ENCODE measurements at regions not wholly inside any gene's neighbourhood (a gene's known extent, or its start where the extent isn't known, plus 50 kb on each side); places are given as distances from the start of the nearest gene placed in this dataset.

DNA sequence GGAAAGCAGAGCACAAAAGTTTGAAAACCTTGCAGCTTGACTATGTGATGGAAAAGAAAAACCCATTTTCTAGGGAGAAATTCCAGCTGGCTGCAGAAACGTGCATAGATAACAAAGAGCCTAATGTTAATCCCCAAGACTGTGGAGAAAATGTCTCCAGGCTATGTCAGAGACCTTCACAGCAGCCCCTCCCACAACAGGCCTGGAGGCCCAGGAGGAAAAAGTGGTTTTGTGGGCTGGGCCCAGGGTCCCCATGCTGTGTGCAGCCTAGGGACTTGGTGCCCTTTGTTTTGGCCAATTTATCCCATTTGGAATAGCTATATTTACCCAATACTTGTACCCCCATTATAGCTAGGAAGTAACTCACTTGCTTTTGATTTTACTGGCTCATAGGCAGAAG lies 484.1 kb upstream of the HTR1E start:
- TF ChIP-seq RAD21 (IDR thresholded peaks at IDR 0.05; ENCODE audit: low read depth) (no peak), TCF12 (IDR thresholded peaks at IDR 0.05; ENCODE audit: low read depth) (no peak), ZBTB7A (IDR thresholded peaks at IDR 0.05; ENCODE audit: low read depth) (no peak), EP300 (IDR thresholded peaks at IDR 0.05; ENCODE audit: borderline replicate concordance) (no peak), TAF1 (IDR thresholded peaks at IDR 0.05; ENCODE audit: low read depth) (no peak), MAX (IDR thresholded peaks at IDR 0.05) (no peak), CREB1 (IDR thresholded peaks at IDR 0.05; ENCODE audit: low read depth) (no peak), TEAD4 (IDR thresholded peaks at IDR 0.05) (no peak), EGR1 (IDR thresholded peaks at IDR 0.05) (no peak), YY1 (IDR thresholded peaks at IDR 0.05; ENCODE audit: low read depth) (no peak), CEBPB (IDR thresholded peaks at IDR 0.05) (no peak)
- TF ChIP-seq, protein P1, sequence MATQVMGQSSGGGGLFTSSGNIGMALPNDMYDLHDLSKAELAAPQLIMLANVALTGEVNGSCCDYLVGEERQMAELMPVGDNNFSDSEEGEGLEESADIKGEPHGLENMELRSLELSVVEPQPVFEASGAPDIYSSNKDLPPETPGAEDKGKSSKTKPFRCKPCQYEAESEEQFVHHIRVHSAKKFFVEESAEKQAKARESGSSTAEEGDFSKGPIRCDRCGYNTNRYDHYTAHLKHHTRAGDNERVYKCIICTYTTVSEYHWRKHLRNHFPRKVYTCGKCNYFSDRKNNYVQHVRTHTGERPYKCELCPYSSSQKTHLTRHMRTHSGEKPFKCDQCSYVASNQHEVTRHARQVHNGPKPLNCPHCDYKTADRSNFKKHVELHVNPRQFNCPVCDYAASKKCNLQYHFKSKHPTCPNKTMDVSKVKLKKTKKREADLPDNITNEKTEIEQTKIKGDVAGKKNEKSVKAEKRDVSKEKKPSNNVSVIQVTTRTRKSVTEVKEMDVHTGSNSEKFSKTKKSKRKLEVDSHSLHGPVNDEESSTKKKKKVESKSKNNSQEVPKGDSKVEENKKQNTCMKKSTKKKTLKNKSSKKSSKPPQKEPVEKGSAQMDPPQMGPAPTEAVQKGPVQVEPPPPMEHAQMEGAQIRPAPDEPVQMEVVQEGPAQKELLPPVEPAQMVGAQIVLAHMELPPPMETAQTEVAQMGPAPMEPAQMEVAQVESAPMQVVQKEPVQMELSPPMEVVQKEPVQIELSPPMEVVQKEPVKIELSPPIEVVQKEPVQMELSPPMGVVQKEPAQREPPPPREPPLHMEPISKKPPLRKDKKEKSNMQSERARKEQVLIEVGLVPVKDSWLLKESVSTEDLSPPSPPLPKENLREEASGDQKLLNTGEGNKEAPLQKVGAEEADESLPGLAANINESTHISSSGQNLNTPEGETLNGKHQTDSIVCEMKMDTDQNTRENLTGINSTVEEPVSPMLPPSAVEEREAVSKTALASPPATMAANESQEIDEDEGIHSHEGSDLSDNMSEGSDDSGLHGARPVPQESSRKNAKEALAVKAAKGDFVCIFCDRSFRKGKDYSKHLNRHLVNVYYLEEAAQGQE (IDR thresholded peaks at IDR 0.05; ENCODE audit: low read depth) = no peak
